OCI-LY7 (cell line): ENCODE measurements at regions not wholly inside any gene's neighbourhood (a gene's known extent, or its start where the extent isn't known, plus 50 kb on each side); places are given as distances from the start of the nearest gene placed in this dataset.

ENCODE experiments used
- BruUV-seq: library from RNA; stranded (reverse); fragments of 400-500 nt; replicated peaks from 2 replicates; lab custom pipeline; 2021; lab: Mats Ljungman, UMichigan
- CTCF ChIA-PET: fragments of 300-600 bp; sonication (Branson Sonifier 250); formaldehyde crosslinking; loops from one replicate; lab custom pipeline; 2022; ENCODE audit warnings: antibody characterized with exemption; ENCODE audit not compliant: unreplicated experiment; lab: Charles Lee
- POLR2A ChIA-PET: fragments of 300-600 bp; sonication (Branson Sonifier 250); formaldehyde crosslinking; loops from one replicate; lab custom pipeline; 2022; ENCODE audit warnings: antibody characterized with exemption; lab: Charles Lee
- DNase-seq: peaks from one replicate; pipeline ENCODE4 v3.0.0-alpha.2; 2015; ENCODE audit warnings: low spot score
- H2AFZ ChIP-seq: fragments of 200-600 bp; sonication (generic), shearing (Covaris generic); 2 replicates; pipeline ENCODE4 v1.6.1; 2014; ENCODE audit warnings: mild to moderate bottlenecking, antibody characterized with exemption, low read length, moderate library complexity
- H3K27ac ChIP-seq: fragments of 200-600 bp; sonication (generic); 2 replicates; pipeline ENCODE4 v1.5.1; 2014; ENCODE audit warnings: mixed run types, low read depth, mild to moderate bottlenecking, moderate library complexity, low read length, inconsistent platforms; ENCODE audit not compliant: poor library complexity, severe bottlenecking
- H3K36me3 ChIP-seq: fragments of 200-600 bp; sonication (generic); 2 replicates; pipeline ENCODE4 v1.6.1; 2014; ENCODE audit warnings: mild to moderate bottlenecking, antibody characterized with exemption, low read length, moderate library complexity, mixed read lengths; ENCODE audit not compliant: insufficient read depth
- H3K4me1 ChIP-seq: fragments of 200-600 bp; sonication (generic); 2 replicates; pipeline ENCODE4 v1.5.1; 2014; ENCODE audit warnings: mild to moderate bottlenecking, low read length; ENCODE audit not compliant: insufficient read depth, poor library complexity, severe bottlenecking
- H3K4me2 ChIP-seq: fragments of 200-600 bp; sonication (generic); 2 replicates; pipeline ENCODE4 v1.6.1; 2014; ENCODE audit warnings: mild to moderate bottlenecking, low read length
- H3K4me3 ChIP-seq: fragments of 200-600 bp; sonication (generic); 2 replicates; pipeline ENCODE4 v1.5.1; 2014; ENCODE audit warnings: mild to moderate bottlenecking, low read depth, low read length; ENCODE audit not compliant: poor library complexity, severe bottlenecking
- H3K79me2 ChIP-seq: fragments of 200-600 bp; sonication (generic); 2 replicates; pipeline ENCODE4 v1.6.1; 2016; ENCODE audit warnings: low read depth, mild to moderate bottlenecking, low read length, moderate library complexity, mixed read lengths; ENCODE audit not compliant: insufficient read depth
- H3K9me2 ChIP-seq: fragments of 200-600 bp; sonication (generic); 2 replicates; pipeline ENCODE4 v1.6.1; 2016; ENCODE audit warnings: mild to moderate bottlenecking, low read length, mixed read lengths; ENCODE audit not compliant: insufficient read depth
- H3K9me3 ChIP-seq: fragments of 200-600 bp; sonication (generic); 2 replicates; pipeline ENCODE4 v1.6.1; 2014; ENCODE audit warnings: mild to moderate bottlenecking, mixed run types, low read length, mixed read lengths
- H4K20me1 ChIP-seq: fragments of 200-600 bp; sonication (generic); 2 replicates; pipeline ENCODE4 v1.6.1; 2014; ENCODE audit warnings: mild to moderate bottlenecking, antibody characterized with exemption, low read length, moderate library complexity, mixed read lengths; ENCODE audit not compliant: insufficient read depth
- EZH2phosphoT487 ChIP-seq: fragments of 200-600 bp; sonication (generic); IDR thresholded peaks from 2 replicates; pipeline ENCODE4 v1.6.1; 2018; ENCODE audit warnings: low read depth, borderline replicate concordance, mild to moderate bottlenecking, mixed run types, antibody characterized with exemption, low read length, moderate library complexity, mixed read lengths
- intact Hi-C: fragments of 100-400 bp; cut with micrococcal nuclease; formaldehyde crosslinking; loops from one replicate; pipeline ENCODE4 v1.10.0; 2022; ENCODE audit not compliant: unreplicated experiment
- TF ChIP-seq, protein P1 (sequence below): fragments of 200-600 bp; sonication (generic); conservative IDR thresholded peaks from 2 replicates; pipeline ENCODE4 v1.5.1; 2014; ENCODE audit warnings: mild to moderate bottlenecking, antibody characterized with exemption, low read length, moderate library complexity, mixed read lengths

DNA sequence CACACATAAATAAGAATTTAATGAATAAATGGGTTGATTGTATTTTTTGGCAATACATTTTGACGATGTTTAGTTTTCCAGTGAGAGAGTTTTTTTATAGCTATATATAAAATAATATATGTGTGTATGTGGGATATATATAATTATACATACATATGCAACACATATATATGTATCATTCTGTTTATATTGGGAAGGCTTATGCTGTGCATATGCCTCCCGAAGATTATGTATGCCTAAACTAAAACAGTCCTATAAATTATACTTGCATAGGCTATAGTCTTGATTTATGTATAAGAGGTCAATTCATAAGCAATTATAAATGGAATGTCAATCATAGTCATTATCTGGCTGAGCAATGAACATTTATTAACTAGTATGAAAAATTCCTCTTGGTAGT lies 151.3 kb upstream of the HMHB1 start:
- H3K79me2 ChIP-seq, result no peaks in the 10 kb centered on the region
- no peaks in the 10 kb centered on the region for H3K9me3 ChIP-seq
- no peak overlapping the region for H2AFZ ChIP-seq
- no TSS peak for BruUV-seq
- intact Hi-C loops, result no loop called here
- TF ChIP-seq EZH2phosphoT487, result no peak
- TF ChIP-seq, protein P1, sequence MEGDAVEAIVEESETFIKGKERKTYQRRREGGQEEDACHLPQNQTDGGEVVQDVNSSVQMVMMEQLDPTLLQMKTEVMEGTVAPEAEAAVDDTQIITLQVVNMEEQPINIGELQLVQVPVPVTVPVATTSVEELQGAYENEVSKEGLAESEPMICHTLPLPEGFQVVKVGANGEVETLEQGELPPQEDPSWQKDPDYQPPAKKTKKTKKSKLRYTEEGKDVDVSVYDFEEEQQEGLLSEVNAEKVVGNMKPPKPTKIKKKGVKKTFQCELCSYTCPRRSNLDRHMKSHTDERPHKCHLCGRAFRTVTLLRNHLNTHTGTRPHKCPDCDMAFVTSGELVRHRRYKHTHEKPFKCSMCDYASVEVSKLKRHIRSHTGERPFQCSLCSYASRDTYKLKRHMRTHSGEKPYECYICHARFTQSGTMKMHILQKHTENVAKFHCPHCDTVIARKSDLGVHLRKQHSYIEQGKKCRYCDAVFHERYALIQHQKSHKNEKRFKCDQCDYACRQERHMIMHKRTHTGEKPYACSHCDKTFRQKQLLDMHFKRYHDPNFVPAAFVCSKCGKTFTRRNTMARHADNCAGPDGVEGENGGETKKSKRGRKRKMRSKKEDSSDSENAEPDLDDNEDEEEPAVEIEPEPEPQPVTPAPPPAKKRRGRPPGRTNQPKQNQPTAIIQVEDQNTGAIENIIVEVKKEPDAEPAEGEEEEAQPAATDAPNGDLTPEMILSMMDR, result no peak
- H4K20me1 ChIP-seq, result no peaks in the 10 kb centered on the region
- H3K27ac ChIP-seq, result no peak overlapping the region
- ChIA-PET POLR2A (interaction anchor here (0.6 kb wide), 1 partner anchor 12 kb away, joined by 4 read pairs; no protein-coding TSS in a partner anchor), CTCF (no interaction called here)
- H3K4me3 ChIP-seq, result no peak overlapping the region
- no peak overlapping the region for H3K4me2 ChIP-seq
- no peak for DNase-seq
- H3K4me1 ChIP-seq, result no peaks in the 10 kb centered on the region
- H3K36me3 ChIP-seq, result no peaks in the 10 kb centered on the region
- no peaks in the 10 kb centered on the region for H3K9me2 ChIP-seq

- Histone ChIP-seq H2AFZ (no peak overlapping the region), H3K9me3 (no peaks in the 10 kb centered on the region), H3K9me2 (no peaks in the 10 kb centered on the region), H3K4me3 (no peak overlapping the region), H3K4me2 (no peak overlapping the region), H3K79me2 (no peaks in the 10 kb centered on the region), H3K4me1 (no peaks in the 10 kb centered on the region), H3K36me3 (no peaks in the 10 kb centered on the region), H3K27ac (no peak overlapping the region), H4K20me1 (no peaks in the 10 kb centered on the region)
- no peak for TF ChIP-seq EZH2phosphoT487
- TF ChIP-seq, protein P1, result no peak
- no peak for DNase-seq
- CTCF ChIA-PET, result no interaction called here
- POLR2A ChIA-PET, result interaction anchor here (0.6 to 0.7 kb wide), 2 partner anchors 13 to 455 kb away, joined by 3 to 4 read pairs; no protein-coding TSS in a partner anchor
- no TSS peak for BruUV-seq
- intact Hi-C loops, result no loop called here
These were observed 152.2 kb upstream of the HMHB1 start for GRCh38 chr5:143659599-143660238.

DNA sequence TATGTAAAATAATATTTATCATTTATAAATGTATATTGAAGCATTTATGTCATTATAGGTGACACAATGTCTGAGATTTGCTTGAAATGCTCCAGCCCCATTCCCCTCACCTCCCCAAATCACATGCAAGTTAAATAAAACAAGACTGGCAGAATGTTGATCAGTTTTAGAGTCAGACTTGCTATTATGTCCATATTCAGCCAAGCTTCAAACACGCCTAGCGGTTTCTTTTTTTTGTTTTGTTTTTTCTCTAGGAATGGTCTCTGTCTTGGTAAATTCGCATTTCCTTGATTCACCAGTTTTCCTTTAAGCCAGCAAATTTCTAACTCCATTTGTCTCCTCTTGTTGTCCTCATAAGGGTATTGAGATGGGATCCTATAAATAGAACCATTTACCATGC lies 153.0 kb upstream of the HMHB1 start:
- no peak overlapping the region for H2AFZ ChIP-seq
- no peaks in the 10 kb centered on the region for H3K4me1 ChIP-seq
- no peaks in the 10 kb centered on the region for H4K20me1 ChIP-seq
- intact Hi-C loops, result no loop called here
- H3K79me2 ChIP-seq, result no peaks in the 10 kb centered on the region
- TF ChIP-seq, protein P1, result no peak
- TF ChIP-seq EZH2phosphoT487, result no peak
- ChIA-PET POLR2A (interaction anchor here (0.6 to 0.7 kb wide), 2 partner anchors 456 to 471 kb away, joined by 3 read pairs; no protein-coding TSS in a partner anchor), CTCF (no interaction called here)
- no TSS peak for BruUV-seq
- DNase-seq, result no peak
- H3K36me3 ChIP-seq, result no peaks in the 10 kb centered on the region
- no peak overlapping the region for H3K4me3 ChIP-seq
- H3K4me2 ChIP-seq, result no peak overlapping the region
- H3K27ac ChIP-seq, result no peak overlapping the region
- no peaks in the 10 kb centered on the region for H3K9me3 ChIP-seq
- H3K9me2 ChIP-seq, result no peaks in the 10 kb centered on the region
